ENCODE measurements at regions not wholly inside any gene's neighbourhood (a gene's known extent, or its start where the extent isn't known, plus 50 kb on each side); places are given as distances from the start of the nearest gene placed in this dataset.

GRCh38 chr11:110787680-110788079, 75.4 kb upstream of the ARHGAP20 start:
- Histone ChIP-seq H3K27me3 (ENCODE audit: control insufficient read depth in 1 of 2, insufficient read depth in 2 of 2, low read length in 2 of 2) (no peaks in the 10 kb centered on the region), H3K27ac (ENCODE audit: low read length) (no peak overlapping the region), H3K9me3 (ENCODE audit: control insufficient read depth in 2 of 2, low read length in 2 of 2) (no peaks in the 10 kb centered on the region), H3K4me1 (ENCODE audit: control insufficient read depth, insufficient read depth, low read length) (no peaks in the 10 kb centered on the region), H3K9ac (ENCODE audit: low read length in 2 of 2) (no peak overlapping the region), H3K36me3 (ENCODE audit: control insufficient read depth in 2 of 2, insufficient read depth in 2 of 2, low read length in 2 of 2) (no peaks in the 10 kb centered on the region), H3K4me3 (ENCODE audit: low read length in 2 of 2) (no peak overlapping the region)

- no peaks in the 10 kb centered on the region for H3K4me1 ChIP-seq (ENCODE audit: control insufficient read depth, insufficient read depth, low read length)
- H3K4me3 ChIP-seq (ENCODE audit: low read length in 2 of 2), result no peak overlapping the region
- no peaks in the 10 kb centered on the region for H3K27me3 ChIP-seq (ENCODE audit: control insufficient read depth in 1 of 2, insufficient read depth in 2 of 2, low read length in 2 of 2)
- no peak overlapping the region for H3K27ac ChIP-seq (ENCODE audit: low read length)
- no peak overlapping the region for H3K9ac ChIP-seq (ENCODE audit: low read length in 2 of 2)
- no peaks in the 10 kb centered on the region for H3K9me3 ChIP-seq (ENCODE audit: control insufficient read depth in 2 of 2, low read length in 2 of 2)
- no peaks in the 10 kb centered on the region for H3K36me3 ChIP-seq (ENCODE audit: control insufficient read depth in 2 of 2, insufficient read depth in 2 of 2, low read length in 2 of 2)
Observed at GRCh38 chr11:110786226-110786902, 74.1 kb upstream of the ARHGAP20 start.

DNA sequence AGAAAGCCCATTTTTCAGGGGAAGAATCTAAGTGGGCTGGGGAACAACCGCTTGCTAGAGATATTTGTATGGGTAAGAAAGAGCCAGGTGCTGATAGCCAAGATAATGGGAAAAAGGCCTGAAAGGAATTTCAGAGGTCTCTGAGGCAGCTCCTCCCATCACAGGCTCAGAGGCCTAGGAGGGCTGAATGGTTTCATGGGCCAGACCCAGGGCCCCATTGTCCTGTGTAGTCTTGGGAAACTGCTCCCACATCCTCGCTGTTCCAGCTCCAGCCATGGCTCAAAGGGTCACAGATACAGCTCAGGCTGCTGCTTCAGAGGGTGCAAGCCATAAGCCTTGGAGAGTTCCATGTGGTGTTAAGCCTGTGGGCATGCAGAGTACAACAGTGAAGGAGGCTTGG, 73.2 kb upstream of the ARHGAP20 start:
- Histone ChIP-seq H3K9me3 (ENCODE audit: control insufficient read depth in 2 of 2, low read length in 2 of 2) (no peaks in the 10 kb centered on the region), H3K4me3 (ENCODE audit: low read length in 2 of 2) (no peak overlapping the region), H3K9ac (ENCODE audit: low read length in 2 of 2) (no peak overlapping the region), H3K27ac (ENCODE audit: low read length) (no peak overlapping the region), H3K27me3 (ENCODE audit: control insufficient read depth in 1 of 2, insufficient read depth in 2 of 2, low read length in 2 of 2) (no peaks in the 10 kb centered on the region), H3K36me3 (ENCODE audit: control insufficient read depth in 2 of 2, insufficient read depth in 2 of 2, low read length in 2 of 2) (no peaks in the 10 kb centered on the region), H3K4me1 (ENCODE audit: control insufficient read depth, insufficient read depth, low read length) (no peaks in the 10 kb centered on the region)

DNA sequence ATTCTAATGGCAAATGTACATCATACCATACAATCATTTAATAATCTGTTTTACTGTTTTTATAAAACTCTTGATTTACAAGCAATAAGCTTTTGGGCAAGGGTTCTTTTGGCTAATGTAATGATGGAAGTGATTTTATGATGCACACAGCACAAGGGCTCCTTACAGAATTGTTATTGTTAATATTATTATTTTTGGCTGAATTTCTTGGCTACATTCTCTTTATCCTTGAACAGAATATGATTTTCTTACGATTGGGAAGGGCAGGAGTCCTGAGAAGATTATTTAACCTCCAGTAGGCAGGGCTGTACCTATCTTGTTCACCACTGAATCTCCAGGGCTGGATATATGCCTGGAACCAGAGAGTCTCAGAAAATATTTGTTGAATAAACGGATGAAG, 70.4 kb upstream of the ARHGAP20 start:
- H3K4me3 ChIP-seq (ENCODE audit: low read length in 2 of 2), result no peak overlapping the region
- H3K36me3 ChIP-seq (ENCODE audit: control insufficient read depth in 2 of 2, insufficient read depth in 2 of 2, low read length in 2 of 2), result no peaks in the 10 kb centered on the region
- H3K27ac ChIP-seq (ENCODE audit: low read length), result no peak overlapping the region
- peaks cover 2 to 5% of the 10 kb centered on the region in 2 donors for H3K9me3 ChIP-seq (ENCODE audit: control insufficient read depth in 2 of 2, low read length in 2 of 2)
- H3K9ac ChIP-seq (ENCODE audit: low read length in 2 of 2), result no peak overlapping the region
- H3K27me3 ChIP-seq (ENCODE audit: control insufficient read depth in 1 of 2, insufficient read depth in 2 of 2, low read length in 2 of 2), result no peaks in the 10 kb centered on the region
- peaks cover 3% of the 10 kb centered on the region for H3K4me1 ChIP-seq (ENCODE audit: control insufficient read depth, insufficient read depth, low read length)

- no peak overlapping the region for H3K9ac ChIP-seq (ENCODE audit: low read length in 2 of 2)
- H3K4me3 ChIP-seq (ENCODE audit: low read length in 2 of 2), result no peak overlapping the region
- H3K27me3 ChIP-seq (ENCODE audit: control insufficient read depth in 1 of 2, insufficient read depth in 2 of 2, low read length in 2 of 2), result no peaks in the 10 kb centered on the region
- no peak overlapping the region for H3K27ac ChIP-seq (ENCODE audit: low read length)
- H3K9me3 ChIP-seq (ENCODE audit: control insufficient read depth in 2 of 2, low read length in 2 of 2), result peaks cover 2 to 5% of the 10 kb centered on the region in 2 donors
- no peaks in the 10 kb centered on the region for H3K36me3 ChIP-seq (ENCODE audit: control insufficient read depth in 2 of 2, insufficient read depth in 2 of 2, low read length in 2 of 2)
- H3K4me1 ChIP-seq (ENCODE audit: control insufficient read depth, insufficient read depth, low read length), result peaks cover 3% of the 10 kb centered on the region
Observed at GRCh38 chr11:110779108-110779507, 66.9 kb upstream of the ARHGAP20 start.

DNA sequence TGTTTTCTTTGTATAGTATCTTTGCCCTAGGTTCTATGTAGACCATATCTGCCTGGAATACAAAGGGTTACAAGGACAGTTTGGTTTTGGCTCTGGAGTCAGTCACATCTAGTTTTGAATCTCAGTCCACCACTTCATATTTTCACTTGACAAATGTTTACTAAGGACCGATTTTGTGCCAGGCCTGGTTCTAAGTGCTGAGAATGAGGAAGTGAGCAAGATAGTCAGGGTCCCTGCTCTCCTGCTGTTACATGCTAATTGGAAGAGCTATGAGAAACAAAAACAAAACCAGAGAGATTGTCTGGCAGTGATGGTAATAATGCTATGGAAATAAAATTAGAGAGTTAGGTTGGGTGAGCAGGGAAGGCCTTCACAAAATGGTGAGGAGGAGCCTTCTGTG, 66.1 kb upstream of the ARHGAP20 start:
- no peak overlapping the region for H3K27ac ChIP-seq (ENCODE audit: low read length)
- peaks cover 3% of the 10 kb centered on the region for H3K4me1 ChIP-seq (ENCODE audit: control insufficient read depth, insufficient read depth, low read length)
- H3K4me3 ChIP-seq (ENCODE audit: low read length in 2 of 2), result no peak overlapping the region
- H3K9me3 ChIP-seq (ENCODE audit: control insufficient read depth in 2 of 2, low read length in 2 of 2), result peaks cover 2 to 5% of the 10 kb centered on the region in 2 donors
- no peaks in the 10 kb centered on the region for H3K36me3 ChIP-seq (ENCODE audit: control insufficient read depth in 2 of 2, insufficient read depth in 2 of 2, low read length in 2 of 2)
- no peak overlapping the region for H3K9ac ChIP-seq (ENCODE audit: low read length in 2 of 2)
- no peaks in the 10 kb centered on the region for H3K27me3 ChIP-seq (ENCODE audit: control insufficient read depth in 1 of 2, insufficient read depth in 2 of 2, low read length in 2 of 2)

DNA sequence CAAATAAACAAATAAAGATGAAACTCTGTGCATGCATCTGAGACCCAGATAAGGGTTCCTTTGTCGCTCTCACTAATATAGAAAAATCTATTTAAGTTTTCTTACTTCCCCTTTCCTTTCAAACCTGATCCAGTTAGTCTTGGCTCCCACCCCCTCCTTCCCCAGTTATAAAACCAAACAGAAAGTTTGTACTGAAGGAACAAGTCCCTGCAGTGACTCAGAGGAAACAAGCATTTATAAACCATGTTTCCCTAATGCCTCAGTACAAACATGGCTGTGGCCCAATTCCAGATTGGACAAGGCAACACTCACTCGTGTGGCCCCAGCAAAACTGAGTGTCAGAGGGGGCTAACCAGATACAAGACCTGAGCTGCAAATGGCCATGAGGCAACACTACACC, 65.5 kb upstream of the ARHGAP20 start:
- Histone ChIP-seq H3K27me3 (ENCODE audit: control insufficient read depth in 1 of 2, insufficient read depth in 2 of 2, low read length in 2 of 2) (no peaks in the 10 kb centered on the region), H3K9me3 (ENCODE audit: control insufficient read depth in 2 of 2, low read length in 2 of 2) (peaks cover 2 to 5% of the 10 kb centered on the region in 2 donors), H3K9ac (ENCODE audit: low read length in 2 of 2) (no peak overlapping the region), H3K4me1 (ENCODE audit: control insufficient read depth, insufficient read depth, low read length) (peaks cover 3% of the 10 kb centered on the region), H3K36me3 (ENCODE audit: control insufficient read depth in 2 of 2, insufficient read depth in 2 of 2, low read length in 2 of 2) (no peaks in the 10 kb centered on the region), H3K27ac (ENCODE audit: low read length) (no peak overlapping the region), H3K4me3 (ENCODE audit: low read length in 2 of 2) (no peak overlapping the region)

GRCh38 chr11:110776081-110776480, 63.8 kb upstream of the ARHGAP20 start:
- no peaks in the 10 kb centered on the region for H3K36me3 ChIP-seq (ENCODE audit: control insufficient read depth in 2 of 2, insufficient read depth in 2 of 2, low read length in 2 of 2)
- peaks cover 3% of the 10 kb centered on the region for H3K4me1 ChIP-seq (ENCODE audit: control insufficient read depth, insufficient read depth, low read length)
- H3K9ac ChIP-seq (ENCODE audit: low read length in 2 of 2), result no peak overlapping the region
- no peaks in the 10 kb centered on the region for H3K27me3 ChIP-seq (ENCODE audit: control insufficient read depth in 1 of 2, insufficient read depth in 2 of 2, low read length in 2 of 2)
- H3K27ac ChIP-seq (ENCODE audit: low read length), result no peak overlapping the region
- H3K4me3 ChIP-seq (ENCODE audit: low read length in 2 of 2), result no peak overlapping the region
- H3K9me3 ChIP-seq (ENCODE audit: control insufficient read depth in 2 of 2, low read length in 2 of 2), result peaks cover 2 to 5% of the 10 kb centered on the region in 2 donors

GRCh38 chr11:110774138-110775014, 62.1 kb upstream of the ARHGAP20 start:
- no peak overlapping the region for H3K4me3 ChIP-seq (ENCODE audit: low read length in 2 of 2)
- H3K9ac ChIP-seq (ENCODE audit: low read length in 2 of 2), result no peak overlapping the region
- no peaks in the 10 kb centered on the region for H3K27me3 ChIP-seq (ENCODE audit: control insufficient read depth in 1 of 2, insufficient read depth in 2 of 2, low read length in 2 of 2)
- peaks cover 2 to 5% of the 10 kb centered on the region in 2 donors for H3K9me3 ChIP-seq (ENCODE audit: control insufficient read depth in 2 of 2, low read length in 2 of 2)
- peaks cover 3% of the 10 kb centered on the region for H3K4me1 ChIP-seq (ENCODE audit: control insufficient read depth, insufficient read depth, low read length)
- H3K27ac ChIP-seq (ENCODE audit: low read length), result no peak overlapping the region
- H3K36me3 ChIP-seq (ENCODE audit: control insufficient read depth in 2 of 2, insufficient read depth in 2 of 2, low read length in 2 of 2), result no peaks in the 10 kb centered on the region

GRCh38 chr11:110773442-110773841, 61.2 kb upstream of the ARHGAP20 start:
- H3K4me3 ChIP-seq (ENCODE audit: low read length in 2 of 2), result no peak overlapping the region
- no peaks in the 10 kb centered on the region for H3K27me3 ChIP-seq (ENCODE audit: control insufficient read depth in 1 of 2, insufficient read depth in 2 of 2, low read length in 2 of 2)
- H3K9me3 ChIP-seq (ENCODE audit: control insufficient read depth in 2 of 2, low read length in 2 of 2), result no peaks in the 10 kb centered on the region
- no peak overlapping the region for H3K9ac ChIP-seq (ENCODE audit: low read length in 2 of 2)
- no peak overlapping the region for H3K27ac ChIP-seq (ENCODE audit: low read length)
- H3K36me3 ChIP-seq (ENCODE audit: control insufficient read depth in 2 of 2, insufficient read depth in 2 of 2, low read length in 2 of 2), result no peaks in the 10 kb centered on the region
- peaks cover 3% of the 10 kb centered on the region for H3K4me1 ChIP-seq (ENCODE audit: control insufficient read depth, insufficient read depth, low read length)

DNA sequence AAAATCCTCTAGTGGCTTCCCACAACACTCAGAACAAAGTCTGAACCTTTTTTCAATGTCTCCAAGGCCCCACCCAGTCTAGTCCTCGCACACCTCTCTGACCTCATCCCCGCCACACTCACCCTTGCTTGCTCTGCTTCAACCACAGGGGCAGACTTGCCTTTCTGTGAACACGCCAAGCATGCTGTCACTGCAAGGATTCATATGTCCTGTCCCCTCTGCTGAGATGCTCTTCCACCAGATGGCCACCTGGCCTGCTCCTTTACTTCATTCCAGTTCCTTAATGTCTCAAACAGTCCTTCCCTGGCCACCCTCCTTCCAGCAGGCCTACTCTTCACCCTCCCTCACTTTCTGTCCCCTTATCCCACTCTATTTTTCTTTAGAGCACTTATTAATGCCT, 60.6 kb upstream of the ARHGAP20 start:
- no peak overlapping the region for H3K27ac ChIP-seq (ENCODE audit: low read length)
- H3K4me1 ChIP-seq (ENCODE audit: control insufficient read depth, insufficient read depth, low read length), result peaks cover 1% of the 10 kb centered on the region
- no peak overlapping the region for H3K9ac ChIP-seq (ENCODE audit: low read length in 2 of 2)
- no peaks in the 10 kb centered on the region for H3K27me3 ChIP-seq (ENCODE audit: control insufficient read depth in 1 of 2, insufficient read depth in 2 of 2, low read length in 2 of 2)
- H3K4me3 ChIP-seq (ENCODE audit: low read length in 2 of 2), result no peak overlapping the region
- H3K9me3 ChIP-seq (ENCODE audit: control insufficient read depth in 2 of 2, low read length in 2 of 2), result no peaks in the 10 kb centered on the region
- H3K36me3 ChIP-seq (ENCODE audit: control insufficient read depth in 2 of 2, insufficient read depth in 2 of 2, low read length in 2 of 2), result no peaks in the 10 kb centered on the region

Measured in stomach smooth muscle (tissue), 2 donors.